ENCODE measurements at regions not wholly inside any gene's neighbourhood (a gene's known extent, or its start where the extent isn't known, plus 50 kb on each side); places are given as distances from the start of the nearest gene placed in this dataset.

DNA sequence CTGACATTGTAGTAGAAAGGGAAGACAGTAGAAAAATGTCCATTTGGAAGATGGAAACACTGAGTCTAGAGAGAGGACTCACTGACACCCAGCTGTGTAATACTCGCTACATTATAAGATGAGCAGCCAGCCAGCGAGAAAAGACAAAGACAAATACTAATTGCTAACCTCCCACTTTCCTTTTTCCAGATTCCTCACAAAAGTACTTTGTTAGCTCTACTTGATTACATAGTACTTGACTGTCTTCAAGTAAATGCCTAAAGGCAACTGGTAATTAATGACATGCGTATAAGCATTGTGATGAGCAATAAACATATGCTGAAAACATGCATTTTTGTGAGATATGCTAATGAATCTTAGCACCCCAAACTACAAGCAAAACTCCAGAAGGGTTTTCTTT lies 363.1 kb downstream of the GPAM start:
- 81% methylated on average over 3 of the region's 3 CpGs for WGBS
- no peak overlapping the region for H3K4me3 ChIP-seq
- no peaks in the 10 kb centered on the region for H3K4me1 ChIP-seq
- no peaks in the 10 kb centered on the region for H3K9me3 ChIP-seq
- no peaks in the 10 kb centered on the region for H3K36me3 ChIP-seq
- no peaks in the 10 kb centered on the region for H3K27me3 ChIP-seq
- DNase-seq (ENCODE audit: low spot score in 2 of 2) = no peak
- TF ChIP-seq POLR2AphosphoS5 (IDR thresholded peaks at IDR 0.05) (no peak), POLR2A (IDR thresholded peaks at IDR 0.05) (no peak), CTCF (IDR thresholded peaks at IDR 0.05) (no peak), EP300 (IDR thresholded peaks at IDR 0.05) (no peak)
- no peak overlapping the region for H3K27ac ChIP-seq

- Histone ChIP-seq H3K4me1 (no peaks in the 10 kb centered on the region), H3K4me3 (no peak overlapping the region), H3K27ac (no peak overlapping the region), H3K9me3 (no peaks in the 10 kb centered on the region), H3K36me3 (no peaks in the 10 kb centered on the region), H3K27me3 (no peaks in the 10 kb centered on the region)
- TF ChIP-seq EP300 (IDR thresholded peaks at IDR 0.05) = no peak
- no peak for TF ChIP-seq POLR2A (IDR thresholded peaks at IDR 0.05)
- no peak for TF ChIP-seq POLR2AphosphoS5 (IDR thresholded peaks at IDR 0.05)
- TF ChIP-seq CTCF (IDR thresholded peaks at IDR 0.05) = no peak
- no peak for DNase-seq (ENCODE audit: low spot score in 2 of 2)
- 69% methylated on average over 2 of the region's 2 CpGs for WGBS
These were observed 361.7 kb downstream of the GPAM start for GRCh38 chr10:111821871-111822270.

DNA sequence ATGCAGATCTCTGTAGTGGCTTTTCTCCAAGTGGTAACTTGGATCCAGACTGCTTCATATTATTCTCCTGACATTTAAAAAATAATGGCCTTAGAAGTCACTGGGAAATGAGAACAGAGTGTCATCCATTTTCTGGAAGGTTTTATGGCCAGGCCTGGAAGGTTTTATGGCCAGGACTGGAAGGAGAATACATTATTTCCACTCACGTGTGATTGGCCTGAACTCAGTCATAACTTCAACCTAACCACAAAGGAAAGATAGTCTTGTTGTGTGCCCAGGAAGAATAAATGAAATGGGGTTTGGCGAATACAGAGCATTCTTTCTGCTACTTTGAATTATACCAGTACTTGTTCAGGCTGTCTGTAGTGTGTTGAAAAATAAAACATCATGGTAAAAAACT lies 360.9 kb downstream of the GPAM start:
- H3K4me3 ChIP-seq = no peak overlapping the region
- 50% methylated on average over 2 of the region's 2 CpGs for WGBS
- no peak overlapping the region for H3K27ac ChIP-seq
- DNase-seq (ENCODE audit: low spot score in 2 of 2) = no peak
- no peaks in the 10 kb centered on the region for H3K36me3 ChIP-seq
- H3K27me3 ChIP-seq = no peaks in the 10 kb centered on the region
- no peak for TF ChIP-seq POLR2A (IDR thresholded peaks at IDR 0.05)
- TF ChIP-seq POLR2AphosphoS5 (IDR thresholded peaks at IDR 0.05) = no peak
- no peaks in the 10 kb centered on the region for H3K9me3 ChIP-seq
- H3K4me1 ChIP-seq = no peaks in the 10 kb centered on the region

- no peaks in the 10 kb centered on the region for H3K36me3 ChIP-seq
- no peaks in the 10 kb centered on the region for H3K9me3 ChIP-seq
- H3K4me1 ChIP-seq = no peaks in the 10 kb centered on the region
- H3K4me3 ChIP-seq = no peak overlapping the region
- TF ChIP-seq POLR2AphosphoS5 (IDR thresholded peaks at IDR 0.05) (no peak), POLR2A (IDR thresholded peaks at IDR 0.05) (no peak), EP300 (IDR thresholded peaks at IDR 0.05) (no peak), CTCF (IDR thresholded peaks at IDR 0.05) (no peak)
- H3K27me3 ChIP-seq = no peaks in the 10 kb centered on the region
- no peak overlapping the region for H3K27ac ChIP-seq
- no peak for DNase-seq (ENCODE audit: low spot score in 2 of 2)
- WGBS = 78% methylated on average over 5 of the region's 5 CpGs
These were observed 359.4 kb downstream of the GPAM start for GRCh38 chr10:111824128-111824527.

DNA sequence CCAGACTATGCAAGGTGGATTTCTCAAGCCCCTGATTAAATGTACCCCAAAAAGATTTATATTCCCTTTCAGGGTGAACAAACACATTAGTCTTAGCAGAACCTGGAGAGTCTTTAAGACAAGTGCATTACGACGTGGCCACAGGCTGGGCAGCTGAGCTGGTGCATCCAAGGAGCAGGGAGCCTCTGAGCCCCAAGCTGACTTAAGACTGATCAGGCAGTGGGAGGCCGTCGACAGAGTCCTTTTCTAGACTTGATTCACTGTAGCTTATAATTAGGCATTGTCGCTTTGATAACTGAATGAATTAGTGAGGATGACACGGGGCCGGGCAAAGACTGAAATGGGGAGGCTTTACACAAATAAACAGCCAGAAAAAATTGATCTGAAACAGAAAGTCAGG lies 353.2 kb downstream of the GPAM start:
- WGBS = 48% methylated on average over 7 of the region's 7 CpGs
- H3K27ac ChIP-seq = no peak overlapping the region

More for the DNA sequence above, 353.2 kb downstream of the GPAM start:
- peaks cover 30% of the 10 kb centered on the region for H3K4me1 ChIP-seq
- H3K27me3 ChIP-seq = no peaks in the 10 kb centered on the region
- H3K36me3 ChIP-seq = no peaks in the 10 kb centered on the region
- no peak for DNase-seq (ENCODE audit: low spot score in 2 of 2)
- no peaks in the 10 kb centered on the region for H3K9me3 ChIP-seq
- H3K4me3 ChIP-seq = no peak overlapping the region
- TF ChIP-seq POLR2AphosphoS5 (IDR thresholded peaks at IDR 0.05) = no peak
- TF ChIP-seq CTCF (IDR thresholded peaks at IDR 0.05) = no peak
- TF ChIP-seq POLR2A (IDR thresholded peaks at IDR 0.05) = no peak
- TF ChIP-seq EP300 (IDR thresholded peaks at IDR 0.05) = no peak
